Activated naive CD4-positive, alpha-beta T cell treated with anti-CD3 and anti-CD28 coated beads for 36 hours (primary cell): ENCODE measurements at regions not wholly inside any gene's neighbourhood (a gene's known extent, or its start where the extent isn't known, plus 50 kb on each side); places are given as distances from the start of the nearest gene placed in this dataset.

Experiments used
- CTCF ChIA-PET: fragments of 350-600 bp; sonication (Branson Sonifier 250); formaldehyde crosslinking; loops from one replicate; lab custom pipeline; 2021; ENCODE audit warnings: antibody characterized with exemption; lab: Charles Lee
- DNase-seq: peaks from one replicate; pipeline ENCODE4 v3.0.0-alpha.2; 2020
- H3K27ac Mint-ChIP-seq: one replicate; pipeline ENCODE4 v1.8.0; 2021; ENCODE audit warnings: mild to moderate bottlenecking, mixed read lengths
- H3K27me3 Mint-ChIP-seq: one replicate; pipeline ENCODE4 v1.8.0; 2021; ENCODE audit warnings: low read depth, mixed read lengths
- H3K36me3 Mint-ChIP-seq: one replicate; pipeline ENCODE4 v1.8.0; 2021; ENCODE audit warnings: low read depth, mixed read lengths
- H3K4me1 Mint-ChIP-seq: one replicate; pipeline ENCODE4 v1.8.0; 2021; ENCODE audit warnings: low read depth, mixed read lengths
- H3K4me3 Mint-ChIP-seq: one replicate; pipeline ENCODE4 v1.8.0; 2021; ENCODE audit warnings: mild to moderate bottlenecking, moderate library complexity, mixed read lengths
- H3K9me3 Mint-ChIP-seq: one replicate; pipeline ENCODE4 v1.8.0; 2021; ENCODE audit warnings: mixed read lengths
- intact Hi-C: fragments of 100-400 bp; cut with micrococcal nuclease; formaldehyde crosslinking; loops from one replicate; pipeline ENCODE4 v1.15.1; 2023

DNA sequence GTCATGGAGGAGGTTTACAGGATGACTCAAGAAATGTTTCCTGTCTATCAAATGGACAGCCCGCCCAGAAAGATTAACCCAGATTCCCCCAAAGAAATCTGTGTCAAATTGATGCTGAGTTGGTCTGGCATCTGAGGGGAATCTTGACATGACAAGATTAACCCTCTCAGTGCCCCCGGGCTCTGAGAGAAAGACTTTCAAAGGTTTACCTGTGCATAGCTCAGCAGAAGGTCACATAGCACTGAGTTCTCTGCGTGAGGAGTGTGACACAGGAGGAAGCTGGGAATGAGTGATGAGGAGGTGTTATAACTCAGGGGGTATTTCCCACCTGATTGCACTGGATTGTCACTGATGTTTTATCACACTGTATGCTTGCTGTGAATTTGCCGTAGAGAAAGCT is 601.2 kb downstream of the DHX35 start:
- Mint-ChIP-seq H3K36me3 (no peaks in the 10 kb centered on the region), H3K9me3 (no peaks in the 10 kb centered on the region), H3K27ac (no peak overlapping the region), H3K4me3 (no peak overlapping the region), H3K27me3 (no peaks in the 10 kb centered on the region), H3K4me1 (no peaks in the 10 kb centered on the region)
- peak; percentile 6 for DNase-seq
- CTCF ChIA-PET = no interaction called here
- intact Hi-C loops = no loop called here

DNA sequence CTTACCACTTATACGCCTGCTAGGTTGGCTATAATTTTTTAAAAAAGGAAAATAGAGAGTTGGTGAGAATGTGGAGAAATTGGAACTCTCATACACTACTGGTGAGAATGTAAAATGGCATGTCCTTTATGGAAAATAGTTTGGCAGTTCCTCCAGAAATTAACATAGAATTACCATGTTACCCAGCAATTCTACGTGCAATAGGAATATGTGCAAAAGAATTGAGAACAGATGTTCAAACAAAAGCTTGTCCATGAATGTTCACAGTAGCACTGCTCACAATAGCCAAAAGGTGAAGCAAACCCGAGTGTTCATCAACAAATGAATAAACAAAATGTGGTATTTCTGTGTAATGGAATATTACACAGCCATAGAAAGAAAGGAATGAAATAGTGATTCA is 592.2 kb downstream of the DHX35 start:
- intact Hi-C loops = no loop called here
- DNase-seq = no peak
- Mint-ChIP-seq H3K27ac (no peak overlapping the region), H3K4me1 (no peaks in the 10 kb centered on the region), H3K4me3 (no peak overlapping the region), H3K27me3 (no peaks in the 10 kb centered on the region), H3K36me3 (no peaks in the 10 kb centered on the region), H3K9me3 (no peaks in the 10 kb centered on the region)
- CTCF ChIA-PET = no interaction called here

DNA sequence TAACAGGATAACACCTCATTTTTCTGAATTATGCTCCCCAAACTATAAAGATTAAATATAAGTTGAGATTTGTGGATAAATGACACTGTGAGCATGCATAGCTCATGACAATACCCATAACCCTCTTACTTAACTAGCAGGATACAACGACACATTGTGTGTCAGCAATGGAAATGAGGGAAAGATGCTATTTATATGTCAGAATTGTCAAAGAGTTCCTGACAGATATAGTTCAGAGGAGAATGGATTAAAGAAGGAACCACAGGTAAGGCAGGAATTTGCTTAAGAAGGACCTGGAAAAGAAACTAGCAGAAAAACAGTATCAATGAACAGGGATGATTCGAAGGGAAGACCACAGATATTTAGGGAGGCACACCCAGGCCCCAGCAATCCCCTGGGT is 591.0 kb downstream of the DHX35 start:
- DNase-seq = no peak
- intact Hi-C loops = no loop called here
- Mint-ChIP-seq H3K4me1 (no peaks in the 10 kb centered on the region), H3K36me3 (no peaks in the 10 kb centered on the region), H3K27ac (no peak overlapping the region), H3K27me3 (no peaks in the 10 kb centered on the region), H3K4me3 (no peak overlapping the region), H3K9me3 (no peaks in the 10 kb centered on the region)
- CTCF ChIA-PET = no interaction called here

DNA sequence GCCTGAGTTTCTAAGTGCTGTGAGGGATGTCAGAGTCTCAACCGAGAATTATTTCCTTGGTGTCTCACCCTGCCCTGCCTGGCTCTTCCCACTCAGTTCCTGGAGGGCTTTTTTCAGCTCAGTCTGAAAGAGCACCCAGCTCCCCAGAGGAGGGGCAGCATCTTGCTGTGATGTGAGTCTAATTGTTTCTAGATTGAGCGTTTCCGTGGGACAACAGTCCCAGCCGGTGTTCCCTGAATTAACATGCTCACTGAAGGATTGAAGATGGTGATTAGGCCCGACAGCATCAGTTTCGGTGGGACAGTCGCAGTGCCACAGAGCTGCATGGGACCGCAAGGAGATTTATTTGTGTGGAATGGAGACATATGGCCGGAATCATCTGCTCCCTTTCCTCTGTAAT is 587.6 kb downstream of the DHX35 start:
- Mint-ChIP-seq H3K4me1 (no peaks in the 10 kb centered on the region), H3K27ac (no peak overlapping the region), H3K4me3 (no peak overlapping the region), H3K36me3 (no peaks in the 10 kb centered on the region), H3K27me3 (no peaks in the 10 kb centered on the region), H3K9me3 (no peaks in the 10 kb centered on the region)
- DNase-seq = no peak
- CTCF ChIA-PET = no interaction called here
- intact Hi-C loops = no loop called here

DNA sequence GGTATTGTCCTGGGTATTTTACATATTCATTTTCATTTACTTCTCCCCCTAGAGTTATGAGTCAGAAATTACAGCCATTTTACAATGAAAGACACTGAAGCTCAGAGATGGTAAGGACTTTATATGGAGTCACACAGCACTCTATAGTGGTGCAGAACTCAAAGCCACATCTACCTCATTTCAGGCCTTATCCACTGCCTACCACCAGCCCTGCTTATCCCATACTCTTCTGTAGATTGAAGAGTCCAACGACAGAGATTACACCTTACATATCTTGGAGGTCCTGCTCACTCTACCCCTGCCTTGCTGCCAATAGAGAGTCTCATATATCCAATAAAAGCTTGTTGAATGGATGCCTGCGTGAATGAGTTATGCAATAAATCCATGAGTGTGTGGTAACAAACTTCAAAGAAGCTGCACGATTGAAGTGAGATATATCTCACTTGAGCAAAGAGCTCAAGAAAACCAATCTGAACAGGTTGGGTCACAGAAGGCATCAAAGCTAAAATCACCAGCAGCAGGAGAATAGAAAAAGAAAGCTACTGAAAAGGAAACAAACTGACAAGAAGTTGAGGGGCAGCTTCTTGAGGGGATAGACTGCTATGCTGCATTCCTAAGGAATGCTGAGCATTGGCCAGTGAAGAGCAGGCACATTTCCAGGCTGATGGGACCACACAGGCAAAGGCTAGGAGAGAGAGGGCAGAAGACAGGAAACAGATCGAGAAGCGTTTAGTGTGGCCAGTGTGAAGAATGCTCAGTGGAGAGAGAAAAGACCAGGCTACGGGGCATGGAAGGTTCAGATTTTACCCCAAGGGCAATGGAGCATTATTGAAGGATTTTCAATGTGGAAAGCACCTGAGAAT is 585.6 kb downstream of the DHX35 start:
- H3K27me3 Mint-ChIP-seq = no peaks in the 10 kb centered on the region
- no peaks in the 10 kb centered on the region for H3K36me3 Mint-ChIP-seq
- CTCF ChIA-PET = interaction anchor here (0.5 kb wide), 1 partner anchor 10 kb away, joined by 4 read pairs; no protein-coding TSS in a partner anchor
- peaks cover 1% of the 10 kb centered on the region for H3K9me3 Mint-ChIP-seq
- intact Hi-C loops = no loop called here
- no peak overlapping the region for H3K27ac Mint-ChIP-seq
- no peak for DNase-seq
- H3K4me3 Mint-ChIP-seq = no peak overlapping the region
- H3K4me1 Mint-ChIP-seq = no peaks in the 10 kb centered on the region

DNA sequence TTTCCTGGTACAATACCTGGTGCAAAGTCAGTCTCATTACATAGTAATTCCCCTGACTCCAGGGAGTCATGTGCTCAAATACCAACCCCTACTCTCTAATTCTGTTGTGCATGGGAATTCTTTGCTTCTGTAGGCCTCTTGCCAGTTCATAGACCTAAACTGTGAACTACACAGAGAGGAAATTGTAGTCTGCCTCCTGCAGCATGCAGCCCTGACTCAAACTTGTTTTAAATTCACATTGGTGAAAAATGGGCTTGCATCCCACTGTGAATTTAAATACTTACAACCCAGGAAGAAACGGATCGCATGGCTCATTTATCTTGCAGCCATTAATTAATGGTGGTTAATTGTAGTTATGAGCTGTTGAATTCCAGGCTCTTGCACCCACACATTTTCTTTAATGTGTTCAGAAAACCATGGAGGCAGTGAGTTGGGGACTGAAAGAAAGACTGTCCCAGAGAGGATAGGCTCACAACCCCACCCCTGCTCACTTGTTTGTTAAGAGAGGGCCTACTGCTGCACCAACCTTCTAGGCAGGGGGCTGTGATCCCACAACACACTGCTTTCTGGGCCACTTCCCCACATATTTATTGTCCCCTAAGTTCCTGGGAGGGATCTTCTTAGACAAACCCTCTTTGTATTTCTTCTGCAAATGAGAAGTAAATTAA is 579.1 kb downstream of the DHX35 start:
- CTCF ChIA-PET = no interaction called here

DNA sequence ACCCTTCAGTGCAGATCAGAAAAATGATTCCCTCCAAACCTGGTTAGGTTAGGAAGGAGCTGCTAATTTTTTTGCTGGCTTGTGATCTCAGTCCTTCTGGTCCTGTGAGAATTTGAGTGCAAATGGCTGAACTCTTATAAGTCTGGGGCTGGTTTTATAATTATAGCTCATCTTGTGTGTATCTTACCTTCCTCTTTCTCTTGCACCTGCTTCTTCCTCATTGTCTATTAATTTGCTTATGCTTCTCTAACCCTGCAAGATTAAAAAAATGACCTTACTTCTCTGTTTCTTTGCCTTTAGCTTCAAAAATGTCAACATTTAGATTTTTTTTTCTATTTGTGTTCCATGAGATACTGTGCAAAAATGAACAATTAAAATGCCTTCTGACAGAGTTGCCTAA is 576.2 kb downstream of the DHX35 start:
- Mint-ChIP-seq H3K4me3 (no peak overlapping the region), H3K27me3 (no peaks in the 10 kb centered on the region), H3K9me3 (peaks cover 2% of the 10 kb centered on the region), H3K4me1 (no peaks in the 10 kb centered on the region), H3K27ac (no peak overlapping the region), H3K36me3 (no peaks in the 10 kb centered on the region)
- no peak for DNase-seq
- CTCF ChIA-PET = no interaction called here
- intact Hi-C loops = no loop called here

More for the DNA sequence above, 579.1 kb downstream of the DHX35 start:
- no peaks in the 10 kb centered on the region for H3K36me3 Mint-ChIP-seq
- intact Hi-C loops = no loop called here
- H3K27me3 Mint-ChIP-seq = no peaks in the 10 kb centered on the region
- no peak overlapping the region for H3K4me3 Mint-ChIP-seq
- no peak for DNase-seq
- no peak overlapping the region for H3K27ac Mint-ChIP-seq
- no peaks in the 10 kb centered on the region for H3K4me1 Mint-ChIP-seq
- H3K9me3 Mint-ChIP-seq = peaks cover 2% of the 10 kb centered on the region

DNA sequence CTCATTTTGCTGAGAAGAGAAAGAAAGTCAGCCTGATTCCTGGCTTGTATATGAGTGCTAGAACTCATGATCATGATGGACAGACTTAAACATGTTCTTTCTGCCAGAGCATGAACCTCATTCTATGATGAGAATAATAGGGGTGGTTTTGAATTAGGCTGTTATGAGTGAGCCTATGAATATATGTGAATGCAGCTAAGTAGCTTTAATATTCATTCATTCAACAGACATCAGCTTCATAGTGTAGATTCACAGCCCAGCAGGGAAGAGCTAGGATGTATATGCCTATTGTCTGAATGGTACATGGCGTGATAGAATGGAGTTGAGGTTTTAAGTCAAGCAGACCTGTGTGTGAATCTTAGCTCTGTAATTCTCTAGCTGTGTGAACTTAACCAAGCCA is 573.2 kb downstream of the DHX35 start:
- H3K9me3 Mint-ChIP-seq = no peaks in the 10 kb centered on the region

DNA sequence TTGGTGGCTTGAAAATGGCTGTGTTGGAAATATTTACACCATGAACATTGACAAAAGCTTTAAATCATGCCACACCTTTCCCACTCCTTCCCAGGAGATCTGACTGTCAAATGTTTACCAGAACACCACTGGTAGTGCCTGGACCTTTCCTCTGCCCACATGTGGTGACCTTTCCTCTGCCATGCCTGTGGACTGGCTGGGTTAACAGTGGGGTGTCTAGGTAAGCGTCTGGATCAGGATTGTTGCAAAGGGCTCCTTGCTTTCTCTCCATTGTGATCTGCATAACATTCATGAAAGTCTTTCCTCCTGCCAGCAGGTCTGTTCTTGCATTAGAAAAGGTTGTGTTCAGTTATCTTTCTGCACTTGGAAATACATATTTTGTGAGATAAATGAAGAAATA is 572.7 kb downstream of the DHX35 start:
- no peak for DNase-seq
- Mint-ChIP-seq H3K9me3 (no peaks in the 10 kb centered on the region), H3K4me1 (no peaks in the 10 kb centered on the region), H3K27ac (no peak overlapping the region), H3K36me3 (no peaks in the 10 kb centered on the region), H3K27me3 (no peaks in the 10 kb centered on the region), H3K4me3 (no peak overlapping the region)
- intact Hi-C loops = no loop called here
- CTCF ChIA-PET = no interaction called here

More for the DNA sequence above, 573.2 kb downstream of the DHX35 start:
- intact Hi-C loops = no loop called here
- Mint-ChIP-seq H3K27ac (no peak overlapping the region), H3K4me3 (no peak overlapping the region), H3K4me1 (no peaks in the 10 kb centered on the region), H3K27me3 (no peaks in the 10 kb centered on the region), H3K36me3 (no peaks in the 10 kb centered on the region)
- CTCF ChIA-PET = no interaction called here
- no peak for DNase-seq

DNA sequence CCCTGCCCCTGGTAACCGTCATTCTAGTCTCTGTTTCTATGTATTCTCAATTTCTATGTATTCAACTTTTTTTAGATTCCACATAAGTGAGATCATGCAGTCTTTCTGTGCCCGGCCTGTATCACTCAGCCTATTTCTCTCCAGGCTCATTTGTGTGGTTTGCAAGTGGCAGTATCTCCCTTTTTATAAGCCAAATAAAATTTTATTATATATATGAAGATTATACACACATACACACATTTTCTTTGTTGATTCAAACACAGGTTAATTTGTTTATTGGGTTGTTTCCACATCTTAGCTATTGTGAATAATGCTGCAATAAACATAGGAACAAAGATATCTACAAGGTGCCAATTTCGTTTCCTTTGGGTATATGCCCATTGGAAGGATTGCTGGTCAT is 571.7 kb downstream of the DHX35 start:
- H3K27ac Mint-ChIP-seq = no peak overlapping the region

DNA sequence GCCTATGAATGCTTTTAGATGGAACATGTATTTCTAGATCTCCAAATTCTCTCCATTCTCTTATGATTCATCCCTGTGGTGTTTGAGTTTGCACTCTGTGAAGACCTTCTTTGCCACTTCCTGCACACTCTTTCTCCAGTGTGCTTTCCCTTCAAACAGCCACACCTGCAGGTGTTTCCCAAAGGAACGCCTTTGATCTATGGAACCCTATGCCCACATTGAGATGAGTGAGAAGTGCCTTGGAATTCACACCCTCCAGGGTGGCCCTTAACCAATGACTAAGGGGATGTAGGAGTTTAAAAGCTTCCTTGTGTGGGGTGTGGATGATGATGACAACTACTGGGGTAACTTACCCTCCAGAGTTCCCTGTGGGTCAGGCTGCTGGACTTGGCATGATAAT is 570.1 kb downstream of the DHX35 start:
- intact Hi-C loops = no loop called here

More for the DNA sequence above, 571.7 kb downstream of the DHX35 start:
- no peaks in the 10 kb centered on the region for H3K9me3 Mint-ChIP-seq
- H3K4me1 Mint-ChIP-seq = no peaks in the 10 kb centered on the region
- no peak overlapping the region for H3K4me3 Mint-ChIP-seq
- H3K27me3 Mint-ChIP-seq = no peaks in the 10 kb centered on the region
- intact Hi-C loops = no loop called here
- no peak for DNase-seq
- no peaks in the 10 kb centered on the region for H3K36me3 Mint-ChIP-seq
- CTCF ChIA-PET = no interaction called here

DNA sequence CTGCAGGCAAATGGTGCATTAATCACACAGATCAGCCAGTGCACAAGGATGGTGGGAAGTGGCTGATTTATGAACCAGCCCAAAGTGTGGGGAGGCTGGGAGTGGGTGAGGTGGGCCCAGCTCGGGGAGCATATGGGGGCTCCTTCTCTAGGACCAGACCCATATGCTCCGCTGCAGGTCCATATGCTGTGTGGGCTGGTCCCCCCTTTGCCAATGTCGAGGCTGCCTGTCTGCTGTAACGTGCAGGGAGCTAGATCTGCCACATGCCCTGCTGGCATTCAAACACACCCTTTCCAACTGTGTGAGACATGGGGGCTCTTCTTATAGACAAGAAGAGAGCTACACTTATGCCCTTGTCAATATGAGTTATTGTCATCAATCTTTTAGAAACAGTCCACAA is 566.3 kb downstream of the DHX35 start:
- Mint-ChIP-seq H3K9me3 (no peaks in the 10 kb centered on the region), H3K27ac (no peak overlapping the region), H3K27me3 (no peaks in the 10 kb centered on the region), H3K4me1 (no peaks in the 10 kb centered on the region), H3K4me3 (no peak overlapping the region), H3K36me3 (no peaks in the 10 kb centered on the region)
- intact Hi-C loops = no loop called here
- DNase-seq = no peak
- CTCF ChIA-PET = no interaction called here

More for the DNA sequence above, 570.1 kb downstream of the DHX35 start:
- no peak for DNase-seq
- Mint-ChIP-seq H3K4me1 (no peaks in the 10 kb centered on the region), H3K27ac (no peak overlapping the region), H3K27me3 (no peaks in the 10 kb centered on the region), H3K4me3 (no peak overlapping the region), H3K36me3 (no peaks in the 10 kb centered on the region), H3K9me3 (no peaks in the 10 kb centered on the region)
- CTCF ChIA-PET = no interaction called here

DNA sequence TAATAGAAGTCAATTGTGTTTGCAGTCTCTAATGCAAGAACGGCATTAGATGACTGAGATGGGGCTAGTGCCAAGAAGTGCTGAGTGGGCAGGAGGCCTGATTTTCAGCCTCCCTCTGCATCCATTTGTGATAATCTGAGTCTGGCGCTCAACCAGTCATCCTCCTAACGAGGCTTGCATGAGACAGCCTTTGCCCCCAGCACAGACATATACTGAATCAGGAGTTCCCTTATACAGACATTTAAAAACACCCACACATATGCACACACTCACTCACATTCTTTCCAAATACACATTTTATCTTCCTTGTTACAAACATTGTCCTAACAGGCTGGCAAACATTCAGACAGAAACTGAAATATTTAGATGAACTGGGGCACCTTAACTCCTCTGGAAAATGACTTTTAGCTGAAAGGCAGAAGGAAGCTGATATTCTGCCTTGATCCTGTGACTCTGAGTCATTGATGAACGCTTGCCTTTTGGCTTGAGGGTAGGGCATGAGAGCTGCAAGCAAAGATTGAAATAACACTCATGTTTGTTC is 562.3 kb downstream of the DHX35 start:
- H3K9me3 Mint-ChIP-seq = no peaks in the 10 kb centered on the region

More for the DNA sequence above, 562.3 kb downstream of the DHX35 start:
- Mint-ChIP-seq H3K4me1 (no peaks in the 10 kb centered on the region), H3K4me3 (no peak overlapping the region), H3K27me3 (no peaks in the 10 kb centered on the region), H3K36me3 (no peaks in the 10 kb centered on the region), H3K27ac (no peak overlapping the region)
- intact Hi-C loops = no loop called here
- CTCF ChIA-PET = no interaction called here
- no peak for DNase-seq
